Peyer's patch (tissue), 4 donors: ENCODE measurements at regions not wholly inside any gene's neighbourhood (a gene's known extent, or its start where the extent isn't known, plus 50 kb on each side); places are given as distances from the start of the nearest gene placed in this dataset.

ENCODE experiments used
- POLR2A ChIP-seq, 2 donors: fragments of 450-650 bp; IDR thresholded peaks; one replicate each; pipeline ENCODE4 v1.5.1; 2017; ENCODE audit warnings: antibody characterized with exemption in 2 of 2, mild to moderate bottlenecking in 2 of 2, moderate library complexity in 2 of 2
- TF ChIP-seq, protein P1 (sequence below), 6 experiments: fragments of 450-650 bp in 4 of 6; fragments of 200-600 bp in 2 of 6; sonication (generic) in 1 of 6; IDR thresholded peaks; one replicate each; pipeline ENCODE4 v1.5.1; 2017 to 2019; ENCODE audit warnings: antibody characterized with exemption in 6 of 6, mild to moderate bottlenecking in 3 of 6, moderate library complexity in 1 of 6

DNA sequence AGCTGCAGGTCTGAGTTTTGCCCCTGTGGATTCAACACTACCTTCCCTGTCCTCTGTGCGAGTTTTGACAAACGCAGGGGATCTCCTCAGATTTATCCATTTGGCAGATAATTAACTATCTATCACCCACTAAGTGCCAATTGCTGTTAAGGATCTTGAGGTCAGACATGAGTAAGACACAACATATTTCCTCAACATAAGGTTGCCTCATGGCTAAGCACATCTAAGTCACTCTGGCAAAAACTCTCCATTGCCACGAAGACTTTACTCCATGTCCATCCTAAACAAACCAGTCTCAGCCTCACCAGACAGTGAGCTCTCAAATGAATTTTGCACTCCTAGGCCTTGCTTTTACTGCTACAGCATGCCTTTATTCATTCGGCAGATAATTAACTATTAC is 408.4 kb downstream of the MAFB start:
- TF ChIP-seq, protein P1, sequence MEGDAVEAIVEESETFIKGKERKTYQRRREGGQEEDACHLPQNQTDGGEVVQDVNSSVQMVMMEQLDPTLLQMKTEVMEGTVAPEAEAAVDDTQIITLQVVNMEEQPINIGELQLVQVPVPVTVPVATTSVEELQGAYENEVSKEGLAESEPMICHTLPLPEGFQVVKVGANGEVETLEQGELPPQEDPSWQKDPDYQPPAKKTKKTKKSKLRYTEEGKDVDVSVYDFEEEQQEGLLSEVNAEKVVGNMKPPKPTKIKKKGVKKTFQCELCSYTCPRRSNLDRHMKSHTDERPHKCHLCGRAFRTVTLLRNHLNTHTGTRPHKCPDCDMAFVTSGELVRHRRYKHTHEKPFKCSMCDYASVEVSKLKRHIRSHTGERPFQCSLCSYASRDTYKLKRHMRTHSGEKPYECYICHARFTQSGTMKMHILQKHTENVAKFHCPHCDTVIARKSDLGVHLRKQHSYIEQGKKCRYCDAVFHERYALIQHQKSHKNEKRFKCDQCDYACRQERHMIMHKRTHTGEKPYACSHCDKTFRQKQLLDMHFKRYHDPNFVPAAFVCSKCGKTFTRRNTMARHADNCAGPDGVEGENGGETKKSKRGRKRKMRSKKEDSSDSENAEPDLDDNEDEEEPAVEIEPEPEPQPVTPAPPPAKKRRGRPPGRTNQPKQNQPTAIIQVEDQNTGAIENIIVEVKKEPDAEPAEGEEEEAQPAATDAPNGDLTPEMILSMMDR (IDR thresholded peaks at IDR 0.05): no peak
- no peak for TF ChIP-seq POLR2A (IDR thresholded peaks at IDR 0.05)
